Psoas muscle (tissue), 7 donors: ENCODE measurements at regions not wholly inside any gene's neighbourhood (a gene's known extent, or its start where the extent isn't known, plus 50 kb on each side); places are given as distances from the start of the nearest gene placed in this dataset.

Experiments
- ATAC-seq, 4 donors: fragments of 200-7000 bp; cut with Tn5 transposase; one replicate each; pipeline ENCODE4 v1.9.1; 2020; ENCODE audit warnings: moderate library complexity in 3 of 4, mild to moderate bottlenecking in 2 of 4
- DNase-seq, 2 donors: peaks; one replicate each; pipeline ENCODE4 v3.0.0-alpha.2; 2020
- H3K27ac ChIP-seq: fragments of 200-600 bp; one replicate; pipeline ENCODE4 v1.8.0; 2022
- H3K27me3 ChIP-seq, 3 donors: fragments of 200-600 bp in 1 of 3; one replicate each; pipeline versions ENCODE4 v1.6.1 to v1.8.0; 2013 to 2022; ENCODE audit warnings: low read length in 2 of 3, mild to moderate bottlenecking in 2 of 3, moderate library complexity in 1 of 3; ENCODE audit not compliant: insufficient read depth in 3 of 3
- H3K36me3 ChIP-seq, 2 donors: fragments of 200-600 bp in 1 of 2; one replicate each; pipeline versions ENCODE4 v1.6.1 to v1.8.0; 2013 to 2022; ENCODE audit warnings: low read depth in 1 of 2, mild to moderate bottlenecking in 1 of 2, moderate library complexity in 1 of 2; ENCODE audit not compliant: insufficient read depth in 1 of 2
- H3K4me1 ChIP-seq: fragments of 200-600 bp; one replicate; pipeline ENCODE4 v1.8.0; 2022
- H3K4me3 ChIP-seq: fragments of 200-600 bp; one replicate; pipeline ENCODE4 v1.8.0; 2022; ENCODE audit warnings: mild to moderate bottlenecking
- H3K9me3 ChIP-seq: fragments of 200-600 bp; one replicate; pipeline ENCODE4 v1.8.0; 2022
- CTCF ChIP-seq: fragments of 200-600 bp; IDR thresholded peaks from one replicate; pipeline ENCODE4 v1.8.0; 2022; ENCODE audit warnings: antibody characterized with exemption
- WGBS, 3 donors: extraction: QIAGEN DNeasy Blood & Tissue Kit; methylation state at CpG; one replicate each; pipeline versions ENCODE4 v1.1.6 to v1.1.7; 2013; 5-methylcytosine and 5-hydroxymethylcytosine counted together
- intact Hi-C, 2 donors: fragments of 100-400 bp; cut with DNase I; formaldehyde crosslinking; loops; one replicate each; pipeline versions ENCODE4 v1.11.0 to v1.14.2; 2022
- donor health status: healthy with polysubstance abuse.
- donor health status: DM: no; HTN: no; CAD: no; lungs with moderate emphysema.
- donor health status: Bipolar disorder and iron deficiency.
- donor health status: healthy.
- donor health status: DM: yes; HTN: yes; CAD: no.
- donor health status: DM: no; HTN: no; CAD: no.
- donor health status: DM: yes; HTN: yes; CAD: no.

DNA sequence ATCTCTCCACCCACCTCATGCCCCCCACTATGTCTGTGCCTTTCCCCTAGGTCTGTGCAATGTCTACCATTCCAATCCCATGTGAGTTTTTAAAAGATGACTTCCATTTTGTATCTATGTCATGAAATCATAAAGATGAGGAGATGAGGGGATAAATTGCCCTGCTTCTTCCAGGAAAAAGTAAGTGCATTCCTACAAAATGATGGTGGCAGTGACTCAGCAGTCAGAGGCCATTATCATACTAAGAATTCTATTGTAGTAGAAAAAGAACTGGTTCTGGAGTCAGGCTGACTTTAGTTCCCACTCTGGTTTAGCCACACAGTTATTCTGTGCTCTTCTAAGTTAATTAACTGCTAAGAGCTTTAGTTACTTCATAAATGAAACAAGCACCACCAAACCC is 89.6 kb upstream of the API5 start:
- intact Hi-C loops = no loop called here
- H3K27me3 ChIP-seq = no peaks in the 10 kb centered on the region
- H3K4me1 ChIP-seq = no peaks in the 10 kb centered on the region
- TF ChIP-seq CTCF = no peak
- no peaks in the 10 kb centered on the region for H3K36me3 ChIP-seq
- DNase-seq = no peak
- H3K4me3 ChIP-seq = no peak overlapping the region
- H3K27ac ChIP-seq = no peak overlapping the region
- no peak for ATAC-seq
- no peaks in the 10 kb centered on the region for H3K9me3 ChIP-seq

DNA sequence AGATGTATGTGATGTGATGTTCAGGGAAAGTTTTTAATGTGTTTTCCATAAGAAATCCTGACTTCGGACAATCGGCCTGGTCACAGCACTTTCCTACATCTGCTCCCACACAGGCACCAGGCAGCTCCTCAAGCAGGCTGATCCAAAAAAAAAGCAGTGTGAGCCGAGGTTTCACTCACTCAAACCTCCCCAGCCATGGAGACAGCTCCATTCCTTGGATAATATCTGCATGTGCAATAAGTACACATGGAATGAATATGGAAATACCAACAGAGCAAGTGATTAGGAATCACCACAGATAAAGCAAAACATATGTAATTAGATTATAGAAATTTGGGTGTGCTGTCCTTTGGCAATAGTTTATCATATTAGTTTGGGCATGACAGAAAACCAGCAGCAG is 88.8 kb upstream of the API5 start:
- no peak for ATAC-seq
- Histone ChIP-seq H3K27me3 (no peaks in the 10 kb centered on the region), H3K9me3 (no peaks in the 10 kb centered on the region), H3K36me3 (no peaks in the 10 kb centered on the region), H3K4me3 (no peak overlapping the region), H3K4me1 (no peaks in the 10 kb centered on the region), H3K27ac (no peak overlapping the region)
- WGBS, 3 donors = 73 to 80% (median 75%) methylated on average over 3 of the region's 3 CpGs
- intact Hi-C loops = no loop called here
- no peak for TF ChIP-seq CTCF
- DNase-seq = no peak

DNA sequence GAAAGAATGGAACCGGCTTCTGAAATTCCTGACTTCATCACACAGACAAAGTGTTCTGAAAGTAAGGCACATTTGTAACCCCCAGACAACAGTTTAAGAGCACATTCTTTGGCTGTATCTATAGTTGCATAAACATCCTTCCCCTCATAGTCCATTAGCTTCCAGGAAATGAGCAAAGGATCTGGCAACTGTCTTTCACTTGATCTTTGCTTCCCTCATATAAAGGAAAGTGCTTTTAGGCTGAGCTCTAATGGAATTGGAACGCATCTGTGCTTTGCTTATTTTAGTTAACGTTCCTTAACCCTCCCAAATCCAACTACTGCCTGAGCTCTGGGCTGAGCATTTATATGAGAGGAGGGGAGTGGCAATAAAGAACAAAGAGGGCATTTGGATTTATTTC is 76.9 kb upstream of the API5 start:
- DNase-seq = no peak
- H3K27me3 ChIP-seq = peaks cover 0 to 4% (median 1%) of the 10 kb centered on the region in 3 donors
- no peaks in the 10 kb centered on the region for H3K4me1 ChIP-seq
- intact Hi-C loops = no loop called here
- no peak for ATAC-seq
- no peak overlapping the region for H3K4me3 ChIP-seq
- H3K36me3 ChIP-seq = no peaks in the 10 kb centered on the region
- H3K27ac ChIP-seq = no peak overlapping the region
- 30 to 40% (median 32%) methylated on average over 3 of the region's 3 CpGs for WGBS, 3 donors
- no peaks in the 10 kb centered on the region for H3K9me3 ChIP-seq
- TF ChIP-seq CTCF = no peak

DNA sequence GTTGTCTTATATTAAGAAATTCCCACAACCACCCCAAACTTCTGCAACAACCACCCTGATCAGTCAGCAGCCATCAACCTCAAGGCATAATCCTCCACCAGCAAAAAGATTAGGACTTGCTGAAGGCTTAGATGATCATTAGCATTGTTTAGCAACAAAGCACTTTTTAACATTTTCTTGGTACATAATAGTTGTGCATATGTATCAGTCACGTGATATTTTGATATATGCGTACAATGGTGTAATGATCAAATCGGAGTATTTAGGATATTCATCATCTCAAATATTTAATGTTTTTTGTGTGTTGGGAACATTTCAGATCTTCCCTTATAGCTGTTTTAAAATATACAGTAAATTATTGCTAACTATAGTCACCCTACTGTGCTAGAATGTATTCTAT is 73.5 kb upstream of the API5 start:
- WGBS, 3 donors = 95 to 99% (median 98%) methylated on average over 3 of the region's 3 CpGs
- H3K4me1 ChIP-seq = no peaks in the 10 kb centered on the region
- intact Hi-C loops = no loop called here
- DNase-seq (no peak), ATAC-seq (no peak)
- H3K36me3 ChIP-seq = no peaks in the 10 kb centered on the region
- no peaks in the 10 kb centered on the region for H3K9me3 ChIP-seq
- H3K4me3 ChIP-seq = no peak overlapping the region
- TF ChIP-seq CTCF = no peak
- no peaks in the 10 kb centered on the region for H3K27me3 ChIP-seq
- H3K27ac ChIP-seq = no peak overlapping the region

DNA sequence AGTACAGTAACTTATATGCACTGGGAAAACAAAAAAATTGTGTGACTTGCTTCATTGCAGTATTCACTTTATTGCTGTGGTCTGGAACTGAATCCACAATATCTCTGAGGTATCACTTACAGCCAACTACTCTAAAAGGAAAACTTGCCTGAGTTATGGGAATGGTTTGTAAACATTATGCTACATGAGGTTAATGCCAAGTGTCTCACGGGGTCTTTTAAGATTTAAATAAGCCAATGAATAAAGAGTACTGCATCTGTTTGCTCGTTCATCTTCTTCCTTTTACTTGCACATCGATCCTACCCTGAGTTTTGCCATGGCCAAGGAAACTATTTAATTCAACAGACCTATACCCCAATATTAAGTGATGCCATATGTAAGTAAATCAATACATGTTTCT is 72.0 kb upstream of the API5 start:
- DNase-seq = no peak
- Histone ChIP-seq H3K9me3 (no peaks in the 10 kb centered on the region), H3K4me1 (no peaks in the 10 kb centered on the region), H3K27me3 (no peaks in the 10 kb centered on the region), H3K27ac (no peak overlapping the region), H3K36me3 (no peaks in the 10 kb centered on the region), H3K4me3 (no peak overlapping the region)
- intact Hi-C loops = no loop called here
- ATAC-seq = no peak
- no peak for TF ChIP-seq CTCF
- WGBS, 3 donors = 44 to 61% (median 53%) methylated on average over 3 of the region's 3 CpGs
